ENCODE measurements at regions not wholly inside any gene's neighbourhood (a gene's known extent, or its start where the extent isn't known, plus 50 kb on each side); places are given as distances from the start of the nearest gene placed in this dataset.

GRCh38 chr1:24237750-24238395 lies 50.8 kb upstream of the IFNLR1 start:
- TF ChIP-seq CTCF (IDR thresholded peaks at IDR 0.05; ENCODE audit: low read length) (no peak), EZH2 (IDR thresholded peaks at IDR 0.05; ENCODE audit: borderline replicate concordance, low read length) (no peak)

Data from OCI-LY1 (cell line).